Type B pancreatic cell (in vitro differentiated cells): ENCODE measurements at regions not wholly inside any gene's neighbourhood (a gene's known extent, or its start where the extent isn't known, plus 50 kb on each side); places are given as distances from the start of the nearest gene placed in this dataset.

Source experiments
- DNase-seq: peaks from one replicate; pipeline ENCODE4 v3.0.0; 2021; ENCODE audit warnings: mixed read lengths; ENCODE audit not compliant: unreplicated experiment; ENCODE audit errors: extremely low spot score
- H3K27ac Mint-ChIP-seq: 2 replicates; pipeline ENCODE4 v1.8.0; 2021; ENCODE audit warnings: mild to moderate bottlenecking, mixed read lengths
- H3K27me3 Mint-ChIP-seq: 2 replicates; pipeline ENCODE4 v1.8.0; 2021; ENCODE audit warnings: mixed read lengths
- H3K36me3 Mint-ChIP-seq: 2 replicates; pipeline ENCODE4 v1.8.0; 2021; ENCODE audit warnings: mixed read lengths
- H3K4me1 Mint-ChIP-seq: one replicate; pipeline ENCODE4 v1.8.0; 2021; ENCODE audit warnings: mixed read lengths; ENCODE audit not compliant: unreplicated experiment
- H3K4me3 Mint-ChIP-seq: 2 replicates; pipeline ENCODE4 v1.8.0; 2021; ENCODE audit warnings: mild to moderate bottlenecking, mixed read lengths
- H3K9me3 Mint-ChIP-seq: 2 replicates; pipeline ENCODE4 v1.8.0; 2021; ENCODE audit warnings: mixed read lengths
- TF ChIP-seq, protein P1 (sequence below): fragments of 200-600 bp; sonication (generic); conservative IDR thresholded peaks from 2 replicates; pipeline ENCODE4 v1.5.0; 2021; ENCODE audit warnings: antibody characterized with exemption, mild to moderate bottlenecking

DNA sequence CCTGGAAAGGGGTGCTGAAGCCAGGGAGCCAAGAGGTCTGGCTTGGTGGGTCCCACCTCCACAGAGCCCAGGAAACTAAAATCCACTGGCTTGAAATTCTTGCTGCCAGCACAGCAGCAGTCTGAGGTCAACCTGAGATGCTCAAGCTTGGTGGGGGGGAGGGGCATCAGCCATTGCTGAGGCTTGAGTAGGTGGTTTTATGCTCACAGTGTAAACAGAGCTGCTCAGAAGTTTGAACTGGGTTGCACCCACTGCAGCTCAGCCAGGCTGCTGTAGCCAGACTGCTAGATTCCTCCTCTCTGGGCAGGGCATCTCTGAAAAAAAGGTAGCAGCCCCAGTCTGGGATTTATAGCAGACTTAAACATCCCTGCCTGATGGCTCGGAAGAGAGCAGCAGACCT is 55.5 kb upstream of the FBXL17 start:
- Mint-ChIP-seq H3K36me3 (no peaks in the 10 kb centered on the region), H3K4me1 (no peaks in the 10 kb centered on the region), H3K27me3 (no peaks in the 10 kb centered on the region), H3K9me3 (no peaks in the 10 kb centered on the region), H3K27ac (no peak overlapping the region), H3K4me3 (no peak overlapping the region)
- TF ChIP-seq, protein P1, sequence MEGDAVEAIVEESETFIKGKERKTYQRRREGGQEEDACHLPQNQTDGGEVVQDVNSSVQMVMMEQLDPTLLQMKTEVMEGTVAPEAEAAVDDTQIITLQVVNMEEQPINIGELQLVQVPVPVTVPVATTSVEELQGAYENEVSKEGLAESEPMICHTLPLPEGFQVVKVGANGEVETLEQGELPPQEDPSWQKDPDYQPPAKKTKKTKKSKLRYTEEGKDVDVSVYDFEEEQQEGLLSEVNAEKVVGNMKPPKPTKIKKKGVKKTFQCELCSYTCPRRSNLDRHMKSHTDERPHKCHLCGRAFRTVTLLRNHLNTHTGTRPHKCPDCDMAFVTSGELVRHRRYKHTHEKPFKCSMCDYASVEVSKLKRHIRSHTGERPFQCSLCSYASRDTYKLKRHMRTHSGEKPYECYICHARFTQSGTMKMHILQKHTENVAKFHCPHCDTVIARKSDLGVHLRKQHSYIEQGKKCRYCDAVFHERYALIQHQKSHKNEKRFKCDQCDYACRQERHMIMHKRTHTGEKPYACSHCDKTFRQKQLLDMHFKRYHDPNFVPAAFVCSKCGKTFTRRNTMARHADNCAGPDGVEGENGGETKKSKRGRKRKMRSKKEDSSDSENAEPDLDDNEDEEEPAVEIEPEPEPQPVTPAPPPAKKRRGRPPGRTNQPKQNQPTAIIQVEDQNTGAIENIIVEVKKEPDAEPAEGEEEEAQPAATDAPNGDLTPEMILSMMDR: no peak
- DNase-seq: no peak

DNA sequence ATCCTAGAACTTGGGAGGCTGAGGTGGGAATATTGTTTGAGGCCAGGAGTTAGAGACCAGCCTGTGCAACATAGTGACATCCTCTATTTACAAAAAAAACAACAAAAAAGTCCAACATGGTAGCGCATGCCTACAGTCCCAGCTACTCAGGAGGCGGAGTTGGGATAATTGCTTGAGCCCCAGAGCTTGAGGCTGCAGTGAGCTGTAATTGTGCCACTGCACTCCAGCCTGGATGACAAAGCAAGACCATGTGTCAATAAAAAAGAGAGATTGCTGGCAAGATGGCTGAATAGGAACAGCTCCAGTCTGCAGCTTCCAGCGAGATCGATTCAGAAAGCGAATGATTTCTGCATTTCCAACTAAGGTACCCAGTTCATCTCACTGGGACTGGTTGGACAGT is 54.8 kb upstream of the FBXL17 start:
- Mint-ChIP-seq H3K4me3 (no peak overlapping the region), H3K4me1 (no peaks in the 10 kb centered on the region), H3K27me3 (peaks cover 3% of the 10 kb centered on the region), H3K9me3 (no peaks in the 10 kb centered on the region), H3K27ac (no peak overlapping the region), H3K36me3 (no peaks in the 10 kb centered on the region)
- TF ChIP-seq, protein P1: no peak
- DNase-seq: no peak

DNA sequence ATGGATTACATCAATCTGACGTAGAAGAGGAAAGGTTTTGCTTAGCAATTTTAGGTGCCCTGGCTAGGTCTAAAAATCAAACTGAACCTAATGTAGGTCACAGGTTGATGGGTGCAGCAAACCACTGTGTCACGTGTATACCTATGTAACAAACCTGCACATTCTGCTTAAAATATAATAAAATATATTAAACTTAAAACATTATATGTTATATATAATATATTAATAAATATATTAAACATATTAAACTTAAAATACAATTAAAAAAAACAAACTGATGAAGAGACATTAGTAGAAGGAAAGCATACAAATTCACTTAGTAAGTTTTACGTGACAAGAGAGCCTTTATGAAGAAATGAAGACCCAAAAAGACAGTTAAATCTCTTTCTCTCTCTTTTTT is 51.7 kb upstream of the FBXL17 start:
- Mint-ChIP-seq H3K27ac (no peak overlapping the region), H3K36me3 (no peaks in the 10 kb centered on the region), H3K9me3 (no peaks in the 10 kb centered on the region), H3K27me3 (peaks cover 3% of the 10 kb centered on the region), H3K4me3 (no peak overlapping the region), H3K4me1 (peaks cover 5% of the 10 kb centered on the region)
- no peak for DNase-seq
- TF ChIP-seq, protein P1: no peak

DNA sequence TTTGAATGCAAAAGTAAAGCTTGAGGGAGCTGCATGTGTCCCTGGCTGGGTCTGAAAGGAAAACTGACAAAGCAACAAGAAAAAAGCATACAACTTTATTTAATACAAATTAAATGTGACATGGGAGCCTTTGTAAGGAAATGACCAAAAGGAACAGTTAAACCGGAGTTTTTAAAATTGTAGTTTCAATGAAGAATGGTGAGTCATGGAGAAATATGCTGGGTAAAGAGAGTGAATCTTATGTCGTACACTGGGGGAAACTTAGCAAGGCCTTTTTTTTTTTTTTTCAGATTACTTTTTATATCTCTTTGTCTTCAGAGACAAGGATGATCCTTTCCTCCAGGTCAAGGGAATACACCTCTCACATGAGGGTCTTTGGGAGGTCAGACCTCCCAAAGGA is 50.1 kb upstream of the FBXL17 start:
- peaks cover 7% of the 10 kb centered on the region for H3K27me3 Mint-ChIP-seq
- DNase-seq: no peak
- TF ChIP-seq, protein P1: no peak
- H3K27ac Mint-ChIP-seq: peak overlapping the region; percentile 79
- H3K4me3 Mint-ChIP-seq: no peak overlapping the region
- H3K9me3 Mint-ChIP-seq: peaks cover 9% of the 10 kb centered on the region
- peaks cover 4% of the 10 kb centered on the region for H3K36me3 Mint-ChIP-seq
- peaks cover 5% of the 10 kb centered on the region for H3K4me1 Mint-ChIP-seq
